HepG2 (cell line): ENCODE measurements at regions not wholly inside any gene's neighbourhood (a gene's known extent, or its start where the extent isn't known, plus 50 kb on each side); places are given as distances from the start of the nearest gene placed in this dataset.

Experiments
- BRD4 ChIP-seq: sonication (generic); formaldehyde crosslinking; IDR thresholded peaks from 2 replicates; pipeline ENCODE4 v1.4.0; 2020; ENCODE audit warnings: missing genetic modification reagents
- ESRRA ChIP-seq: sonication (generic); formaldehyde crosslinking; IDR thresholded peaks from 2 replicates; pipeline ENCODE4 v1.5.1; 2020; ENCODE audit warnings: mild to moderate bottlenecking, low read depth, missing genetic modification reagents
- FOXP4 ChIP-seq: sonication (generic); formaldehyde crosslinking; IDR thresholded peaks from 2 replicates; pipeline ENCODE4 v1.4.0; 2020; ENCODE audit warnings: missing genetic modification reagents
- JDP2 ChIP-seq: sonication (generic); formaldehyde crosslinking; IDR thresholded peaks from 2 replicates; pipeline ENCODE4 v1.8.1; 2022; ENCODE audit warnings: missing genetic modification reagents, borderline replicate concordance
- KDM5B ChIP-seq: sonication (generic); formaldehyde crosslinking; IDR thresholded peaks from 2 replicates; pipeline ENCODE4 v1.4.0; 2020; ENCODE audit warnings: missing genetic modification reagents, mild to moderate bottlenecking, borderline replicate concordance
- NFIB ChIP-seq: sonication (generic); formaldehyde crosslinking; IDR thresholded peaks from 2 replicates; pipeline ENCODE4 v1.9.0; 2021; ENCODE audit warnings: missing genetic modification reagents, mild to moderate bottlenecking, borderline replicate concordance
- NPAS2 ChIP-seq: sonication (generic); formaldehyde crosslinking; IDR thresholded peaks from 2 replicates; pipeline ENCODE4 v1.8.0; 2022; ENCODE audit warnings: mild to moderate bottlenecking, missing genetic modification reagents, borderline replicate concordance
- SALL1 ChIP-seq: sonication (generic); formaldehyde crosslinking; IDR thresholded peaks from 2 replicates; pipeline ENCODE4 v1.8.0; 2022; ENCODE audit warnings: mild to moderate bottlenecking, missing genetic modification reagents
- SP4 ChIP-seq: sonication (generic); formaldehyde crosslinking; IDR thresholded peaks from 2 replicates; pipeline ENCODE4 v1.8.1; 2023; ENCODE audit warnings: mild to moderate bottlenecking, missing genetic modification reagents
- TERF1 ChIP-seq: sonication (generic); formaldehyde crosslinking; IDR thresholded peaks from 2 replicates; pipeline ENCODE4 v1.8.0; 2022; ENCODE audit warnings: mild to moderate bottlenecking, missing genetic modification reagents, moderate library complexity
- TP53 ChIP-seq: sonication (generic); formaldehyde crosslinking; conservative IDR thresholded peaks from 2 replicates; pipeline ENCODE4 v1.4.0; 2020; ENCODE audit warnings: missing genetic modification reagents
- ZBED4 ChIP-seq: sonication (generic); formaldehyde crosslinking; IDR thresholded peaks from 2 replicates; pipeline ENCODE4 v1.4.0; 2020; ENCODE audit warnings: missing genetic modification reagents, borderline replicate concordance
- ZBTB3 ChIP-seq: sonication (generic); formaldehyde crosslinking; IDR thresholded peaks from 2 replicates; pipeline ENCODE4 v1.4.0; 2020; ENCODE audit warnings: low read depth, mild to moderate bottlenecking, moderate library complexity, missing genetic modification reagents, borderline replicate concordance
- ZEB1 ChIP-seq: IDR thresholded peaks from 2 replicates; pipeline ENCODE4 v1.6.1; 2012; ENCODE audit warnings: mild to moderate bottlenecking, low read depth, inconsistent platforms; ENCODE audit not compliant: insufficient replicate concordance
- ZKSCAN5 ChIP-seq: sonication (generic); formaldehyde crosslinking; IDR thresholded peaks from 2 replicates; pipeline ENCODE4 v1.5.1; 2020; ENCODE audit warnings: mild to moderate bottlenecking, missing genetic modification reagents
- ZNF207 ChIP-seq: fragments of 450-650 bp; IDR thresholded peaks from 2 replicates; pipeline ENCODE4 v1.6.1; 2016; ENCODE audit warnings: antibody characterized with exemption, borderline replicate concordance
- ZNF3 ChIP-seq: IDR thresholded peaks from 2 replicates; pipeline ENCODE4 v1.7.0; 2017; ENCODE audit warnings: inconsistent platforms
- ZNF30 ChIP-seq: sonication (generic); formaldehyde crosslinking; IDR thresholded peaks from 2 replicates; pipeline ENCODE4 v1.5.0; 2020; ENCODE audit warnings: mild to moderate bottlenecking, missing genetic modification reagents
- ZNF382 ChIP-seq: sonication (generic); formaldehyde crosslinking; IDR thresholded peaks from 2 replicates; pipeline ENCODE4 v1.5.0; 2020; ENCODE audit warnings: missing genetic modification reagents, mild to moderate bottlenecking, borderline replicate concordance
- ZNF558 ChIP-seq: sonication (generic); formaldehyde crosslinking; IDR thresholded peaks from 2 replicates; pipeline ENCODE4 v1.9.0; 2022; ENCODE audit warnings: mild to moderate bottlenecking, missing genetic modification reagents, borderline replicate concordance
- ZNF672 ChIP-seq: sonication (generic); formaldehyde crosslinking; IDR thresholded peaks from 2 replicates; pipeline ENCODE4 v1.8.1; 2022; ENCODE audit warnings: missing genetic modification reagents
- ZNF790 ChIP-seq: sonication (generic); formaldehyde crosslinking; IDR thresholded peaks from 2 replicates; pipeline ENCODE4 v1.8.0; 2022; ENCODE audit warnings: missing genetic modification reagents, mild to moderate bottlenecking, borderline replicate concordance
- ZNF891 ChIP-seq: sonication (generic); formaldehyde crosslinking; IDR thresholded peaks from 2 replicates; pipeline ENCODE4 v1.5.0; 2020; ENCODE audit warnings: mild to moderate bottlenecking, missing genetic modification reagents

GRCh38 chr17:31753011-31753410 lies 106.0 kb downstream of the COPRS start (continued):
- TF ChIP-seq FOXP4 (CRISPR knock-in tag) (0 out of 2 replicates have a peak, but pooled peaks have one; percentile 21), TP53 (CRISPR knock-in tag) (no peak), ZNF558 (CRISPR knock-in tag) (no peak), KDM5B (CRISPR knock-in tag) (no peak; the same call in 1 of the 2 replicates), ZNF382 (CRISPR knock-in tag) (no peak), ZNF672 (CRISPR knock-in tag) (no peak), ZNF891 (CRISPR knock-in tag) (0 out of 2 replicates have a peak, but pooled peaks have one; percentile 14), ZNF30 (CRISPR knock-in tag) (no peak), ZNF3 (CRISPR knock-in tag) (no peak), ZNF207 (no peak), NFIB (CRISPR knock-in tag) (no peak), SALL1 (CRISPR knock-in tag) (no peak; the same call in 1 of the 2 replicates), SP4 (CRISPR knock-in tag) (no peak), TERF1 (CRISPR knock-in tag) (no peak), ZKSCAN5 (CRISPR knock-in tag) (no peak), JDP2 (no peak), ZEB1 (no peak), BRD4 (CRISPR knock-in tag) (no peak), ESRRA (CRISPR knock-in tag) (no peak), ZBTB3 (CRISPR knock-in tag) (no peak), ZNF790 (no peak), NPAS2 (CRISPR knock-in tag) (no peak), ZBED4 (CRISPR knock-in tag) (no peak)
